WTC11 (cell line): ENCODE measurements at regions not wholly inside any gene's neighbourhood (a gene's known extent, or its start where the extent isn't known, plus 50 kb on each side); places are given as distances from the start of the nearest gene placed in this dataset.

Experiments used
- ATAC-seq: fragments of 200-7000 bp; cut with Tn5 transposase; 2 replicates; pipeline ENCODE4 v1.10.0; 2021; ENCODE audit warnings: mild to moderate bottlenecking, moderate library complexity
- CTCF ChIA-PET: fragments of 300-600 bp; sonication (Branson Sonifier 250); formaldehyde crosslinking; loops from one replicate; lab custom pipeline; 2021; ENCODE audit warnings: antibody characterized with exemption; lab: Charles Lee
- POLR2A ChIA-PET: fragments of 350-600 bp; sonication (Branson Sonifier 250); formaldehyde crosslinking; loops from one replicate; lab custom pipeline; 2021; ENCODE audit warnings: antibody characterized with exemption; lab: Charles Lee
- DNase-seq: peaks from one replicate; pipeline ENCODE4 v3.0.0; 2021; ENCODE audit warnings: low spot score
- H3K27ac Mint-ChIP-seq: 2 replicates; pipeline ENCODE4 v1.8.0; 2021; ENCODE audit warnings: mixed read lengths
- H3K27me3 Mint-ChIP-seq: 2 replicates; pipeline ENCODE4 v1.8.0; 2021; ENCODE audit warnings: low read depth, mild to moderate bottlenecking, moderate library complexity, mixed read lengths
- H3K36me3 Mint-ChIP-seq: 2 replicates; pipeline ENCODE4 v1.8.0; 2021; ENCODE audit warnings: mixed read lengths
- H3K4me1 Mint-ChIP-seq: 2 replicates; pipeline ENCODE4 v1.8.0; 2022; ENCODE audit warnings: mixed read lengths
- H3K4me3 Mint-ChIP-seq: 2 replicates; pipeline ENCODE4 v1.8.0; 2021; ENCODE audit warnings: mild to moderate bottlenecking, moderate library complexity, mixed read lengths
- H3K9me3 Mint-ChIP-seq: 2 replicates; pipeline ENCODE4 v1.8.0; 2021; ENCODE audit warnings: mixed read lengths
- ATF2 ChIP-seq: sonication (generic); formaldehyde crosslinking; IDR thresholded peaks from 2 replicates; pipeline ENCODE4 v1.8.1; 2022; ENCODE audit warnings: low read depth, missing genetic modification reagents, borderline replicate concordance
- ERG ChIP-seq: fragments of 250-450 bp; sonication (Bioruptor Pico); IDR thresholded peaks from 2 replicates; pipeline ENCODE4 v1.8.0; 2021; ENCODE audit warnings: mild to moderate bottlenecking
- ETV6 ChIP-seq: sonication (generic); formaldehyde crosslinking; IDR thresholded peaks from 2 replicates; pipeline ENCODE4 v1.8.1; 2022; ENCODE audit warnings: mild to moderate bottlenecking, missing genetic modification reagents
- GRHL2 ChIP-seq: fragments of 250-450 bp; sonication (Bioruptor Pico); IDR thresholded peaks from 2 replicates; pipeline ENCODE4 v1.8.0; 2022; ENCODE audit warnings: mild to moderate bottlenecking, moderate library complexity; ENCODE audit not compliant: insufficient replicate concordance, severe bottlenecking
- HMGA2 ChIP-seq: fragments of 250-450 bp; sonication (Bioruptor Pico); IDR thresholded peaks from 2 replicates; pipeline ENCODE4 v1.4.0; 2021; ENCODE audit warnings: mild to moderate bottlenecking, moderate library complexity
- IRF1 ChIP-seq: sonication (generic); formaldehyde crosslinking; IDR thresholded peaks from 2 replicates; pipeline ENCODE4 v1.8.0; 2023; ENCODE audit warnings: missing genetic modification reagents
- JAZF1 ChIP-seq: fragments of 250-450 bp; sonication (Bioruptor Pico); IDR thresholded peaks from 2 replicates; pipeline ENCODE4 v1.9.0; 2021; ENCODE audit warnings: moderate library complexity, mild to moderate bottlenecking, inconsistent platforms
- KAT7 ChIP-seq: sonication (generic); formaldehyde crosslinking; IDR thresholded peaks from 2 replicates; pipeline ENCODE4 v1.8.1; 2023; ENCODE audit warnings: missing genetic modification reagents, mild to moderate bottlenecking, borderline replicate concordance
- SOX15 ChIP-seq: fragments of 250-450 bp; sonication (Bioruptor Pico); IDR thresholded peaks from 2 replicates; pipeline ENCODE4 v1.9.0; 2021; ENCODE audit warnings: mild to moderate bottlenecking
- TEAD4 ChIP-seq: sonication (generic); formaldehyde crosslinking; IDR thresholded peaks from 2 replicates; pipeline ENCODE4 v1.8.0; 2022; ENCODE audit warnings: mild to moderate bottlenecking, missing genetic modification reagents
- ZNF138 ChIP-seq: sonication (generic); formaldehyde crosslinking; conservative IDR thresholded peaks from 2 replicates; pipeline ENCODE4 v1.8.1; 2022; ENCODE audit warnings: mild to moderate bottlenecking, moderate library complexity, missing genetic modification reagents
- ZNF263 ChIP-seq: sonication (generic); formaldehyde crosslinking; IDR thresholded peaks from 2 replicates; pipeline ENCODE4 v1.8.1; 2022; ENCODE audit warnings: low read depth, mild to moderate bottlenecking, moderate library complexity, missing genetic modification reagents
- ZNF423 ChIP-seq: fragments of 250-450 bp; sonication (Bioruptor Pico); IDR thresholded peaks from 2 replicates; pipeline ENCODE4 v2.1.2; 2022; ENCODE audit warnings: mild to moderate bottlenecking, moderate library complexity
- ZNF512 ChIP-seq: sonication (generic); formaldehyde crosslinking; IDR thresholded peaks from 2 replicates; pipeline ENCODE4 v1.8.1; 2022; ENCODE audit warnings: missing genetic modification reagents, borderline replicate concordance
- ZNF671 ChIP-seq: fragments of 250-450 bp; sonication (Bioruptor Pico); IDR thresholded peaks from 2 replicates; pipeline ENCODE4 v1.8.0; 2021; ENCODE audit warnings: mild to moderate bottlenecking
- TF ChIP-seq, protein P1 (sequence below): sonication (generic); formaldehyde crosslinking; IDR thresholded peaks from 2 replicates; pipeline ENCODE4 v1.8.0; 2022; ENCODE audit warnings: mild to moderate bottlenecking, missing genetic modification reagents
- TF ChIP-seq, protein P2 (sequence below): sonication (generic); formaldehyde crosslinking; IDR thresholded peaks from 2 replicates; pipeline ENCODE4 v1.8.1; 2023; ENCODE audit warnings: mild to moderate bottlenecking, missing genetic modification reagents, borderline replicate concordance

DNA sequence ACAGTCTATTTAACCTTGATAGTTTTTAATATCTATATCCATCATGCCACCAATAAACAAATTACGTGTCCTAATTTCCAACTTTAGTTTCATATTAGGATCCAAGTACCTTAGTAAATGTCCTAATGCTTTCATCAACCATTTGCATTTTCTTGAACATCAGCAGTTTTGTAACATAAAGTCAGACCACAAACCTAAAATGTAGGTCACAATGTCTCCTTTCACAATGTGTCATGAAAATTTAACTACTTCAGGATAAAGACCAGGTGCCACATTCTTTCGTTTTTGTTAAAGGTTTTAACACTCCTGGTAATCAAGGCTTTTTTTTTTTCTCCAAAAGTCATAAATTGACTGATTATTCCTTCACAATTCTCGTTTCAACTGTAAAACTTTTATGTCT lies 310.7 kb upstream of the PMFBP1 start:
- no peak for TF ChIP-seq ZNF423 (CRISPR knock-in tag)
- no peak for TF ChIP-seq ERG
- no peak for TF ChIP-seq TEAD4 (CRISPR knock-in tag)
- no peak for TF ChIP-seq HMGA2
- no peak for TF ChIP-seq ATF2 (CRISPR knock-in tag)
- no peak for TF ChIP-seq ZNF263
- TF ChIP-seq IRF1, result no peak
- TF ChIP-seq GRHL2 (CRISPR knock-in tag), result no peak
- TF ChIP-seq, protein P1, sequence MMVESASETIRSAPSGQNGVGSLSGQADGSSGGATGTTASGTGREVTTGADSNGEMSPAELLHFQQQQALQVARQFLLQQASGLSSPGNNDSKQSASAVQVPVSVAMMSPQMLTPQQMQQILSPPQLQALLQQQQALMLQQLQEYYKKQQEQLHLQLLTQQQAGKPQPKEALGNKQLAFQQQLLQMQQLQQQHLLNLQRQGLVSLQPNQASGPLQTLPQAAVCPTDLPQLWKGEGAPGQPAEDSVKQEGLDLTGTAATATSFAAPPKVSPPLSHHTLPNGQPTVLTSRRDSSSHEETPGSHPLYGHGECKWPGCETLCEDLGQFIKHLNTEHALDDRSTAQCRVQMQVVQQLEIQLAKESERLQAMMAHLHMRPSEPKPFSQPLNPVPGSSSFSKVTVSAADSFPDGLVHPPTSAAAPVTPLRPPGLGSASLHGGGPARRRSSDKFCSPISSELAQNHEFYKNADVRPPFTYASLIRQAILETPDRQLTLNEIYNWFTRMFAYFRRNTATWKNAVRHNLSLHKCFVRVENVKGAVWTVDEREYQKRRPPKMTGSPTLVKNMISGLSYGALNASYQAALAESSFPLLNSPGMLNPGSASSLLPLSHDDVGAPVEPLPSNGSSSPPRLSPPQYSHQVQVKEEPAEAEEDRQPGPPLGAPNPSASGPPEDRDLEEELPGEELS, result no peak
- TF ChIP-seq SOX15 (CRISPR knock-in tag), result no peak
- TF ChIP-seq ZNF671, result no peak
- TF ChIP-seq, protein P2, sequence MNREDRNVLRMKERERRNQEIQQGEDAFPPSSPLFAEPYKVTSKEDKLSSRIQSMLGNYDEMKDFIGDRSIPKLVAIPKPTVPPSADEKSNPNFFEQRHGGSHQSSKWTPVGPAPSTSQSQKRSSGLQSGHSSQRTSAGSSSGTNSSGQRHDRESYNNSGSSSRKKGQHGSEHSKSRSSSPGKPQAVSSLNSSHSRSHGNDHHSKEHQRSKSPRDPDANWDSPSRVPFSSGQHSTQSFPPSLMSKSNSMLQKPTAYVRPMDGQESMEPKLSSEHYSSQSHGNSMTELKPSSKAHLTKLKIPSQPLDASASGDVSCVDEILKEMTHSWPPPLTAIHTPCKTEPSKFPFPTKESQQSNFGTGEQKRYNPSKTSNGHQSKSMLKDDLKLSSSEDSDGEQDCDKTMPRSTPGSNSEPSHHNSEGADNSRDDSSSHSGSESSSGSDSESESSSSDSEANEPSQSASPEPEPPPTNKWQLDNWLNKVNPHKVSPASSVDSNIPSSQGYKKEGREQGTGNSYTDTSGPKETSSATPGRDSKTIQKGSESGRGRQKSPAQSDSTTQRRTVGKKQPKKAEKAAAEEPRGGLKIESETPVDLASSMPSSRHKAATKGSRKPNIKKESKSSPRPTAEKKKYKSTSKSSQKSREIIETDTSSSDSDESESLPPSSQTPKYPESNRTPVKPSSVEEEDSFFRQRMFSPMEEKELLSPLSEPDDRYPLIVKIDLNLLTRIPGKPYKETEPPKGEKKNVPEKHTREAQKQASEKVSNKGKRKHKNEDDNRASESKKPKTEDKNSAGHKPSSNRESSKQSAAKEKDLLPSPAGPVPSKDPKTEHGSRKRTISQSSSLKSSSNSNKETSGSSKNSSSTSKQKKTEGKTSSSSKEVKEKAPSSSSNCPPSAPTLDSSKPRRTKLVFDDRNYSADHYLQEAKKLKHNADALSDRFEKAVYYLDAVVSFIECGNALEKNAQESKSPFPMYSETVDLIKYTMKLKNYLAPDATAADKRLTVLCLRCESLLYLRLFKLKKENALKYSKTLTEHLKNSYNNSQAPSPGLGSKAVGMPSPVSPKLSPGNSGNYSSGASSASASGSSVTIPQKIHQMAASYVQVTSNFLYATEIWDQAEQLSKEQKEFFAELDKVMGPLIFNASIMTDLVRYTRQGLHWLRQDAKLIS (CRISPR knock-in tag), result no peak
- no peak for TF ChIP-seq ETV6
- Mint-ChIP-seq H3K9me3 (peaks cover 5% of the 10 kb centered on the region; the same call in 1 of the 2 replicates), H3K4me3 (no peak overlapping the region), H3K4me1 (peaks cover 17% of the 10 kb centered on the region), H3K36me3 (no peaks in the 10 kb centered on the region), H3K27me3 (no peaks in the 10 kb centered on the region), H3K27ac (no peak overlapping the region)
- ChIA-PET POLR2A (no interaction called here), CTCF (no interaction called here)
- DNase-seq (no peak), ATAC-seq (no peak)

DNA sequence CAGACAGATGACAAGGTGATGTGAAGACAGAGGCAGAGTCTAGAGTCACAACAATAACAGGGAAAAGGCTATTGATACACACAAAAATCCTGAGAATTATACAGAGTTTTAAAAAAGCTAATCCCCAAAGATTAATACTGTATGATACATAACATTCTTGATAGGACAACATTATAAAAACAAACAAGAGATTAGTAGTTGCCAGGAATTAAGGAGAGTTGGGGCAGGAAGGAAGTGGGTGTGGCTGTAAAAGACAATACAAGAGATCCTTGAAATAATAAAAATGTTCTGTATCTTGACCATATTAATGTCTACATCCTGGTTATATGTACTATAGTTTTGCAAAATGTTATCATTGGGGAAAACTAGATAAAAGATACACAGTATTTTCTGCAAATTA lies 309.5 kb upstream of the PMFBP1 start:
- DNase-seq (no peak), ATAC-seq (no peak)
- Mint-ChIP-seq H3K4me3 (no peak overlapping the region), H3K27me3 (no peaks in the 10 kb centered on the region), H3K36me3 (no peaks in the 10 kb centered on the region), H3K9me3 (no peaks in the 10 kb centered on the region), H3K4me1 (peaks cover 17% of the 10 kb centered on the region), H3K27ac (no peak overlapping the region)
- ChIA-PET POLR2A (interaction anchor here (0.6 kb wide), 1 partner anchor 61 kb away, joined by 6 read pairs; no protein-coding TSS in a partner anchor), CTCF (no interaction called here)
- TF ChIP-seq ZNF512 (CRISPR knock-in tag), result no peak
- TF ChIP-seq KAT7 (CRISPR knock-in tag), result no peak
- TF ChIP-seq JAZF1 (CRISPR knock-in tag), result no peak
- no peak for TF ChIP-seq ZNF138 (CRISPR knock-in tag)
